ENCODE measurements at regions not wholly inside any gene's neighbourhood (a gene's known extent, or its start where the extent isn't known, plus 50 kb on each side); places are given as distances from the start of the nearest gene placed in this dataset.

DNA sequence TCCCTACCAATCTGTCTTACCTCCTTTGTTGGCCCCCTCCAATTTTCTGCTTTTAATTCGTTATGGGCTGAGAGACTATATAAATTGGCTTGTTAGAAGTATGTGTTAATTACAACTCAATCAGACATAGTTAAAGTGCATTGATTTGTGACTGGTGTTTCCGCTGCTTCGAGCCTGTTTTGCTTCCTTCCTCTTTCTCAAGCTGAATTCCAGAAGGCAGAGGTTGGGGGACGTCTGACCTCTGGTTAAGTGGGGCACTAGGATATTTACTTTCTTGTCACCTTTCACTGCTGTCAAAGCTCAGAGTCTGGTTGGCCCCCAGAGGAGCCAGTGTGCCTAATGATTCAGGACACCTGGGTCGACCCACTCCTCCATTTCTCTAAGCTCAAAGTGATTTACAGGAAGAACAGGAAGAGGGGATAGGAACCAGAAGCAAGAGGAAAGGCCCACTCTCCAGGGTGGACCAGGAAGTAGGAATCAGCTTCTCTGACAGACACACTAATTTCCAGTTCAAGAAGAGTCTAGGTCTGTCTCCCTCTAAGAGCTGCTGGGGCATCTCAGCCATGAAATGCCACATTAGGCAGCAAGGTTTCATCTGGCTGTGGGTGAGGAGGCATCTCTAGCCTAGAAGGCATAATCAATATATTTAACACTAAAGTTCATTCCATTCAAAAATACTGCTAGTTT lies 397.2 kb upstream of the NPVF start:
- TF ChIP-seq CTCF (IDR thresholded peaks at IDR 0.05) = no peak
- no peak for TF ChIP-seq POLR2AphosphoS5 (IDR thresholded peaks at IDR 0.05)

All from breast epithelium (tissue), 3 donors.